HG03432 (cell line): ENCODE measurements at regions not wholly inside any gene's neighbourhood (a gene's known extent, or its start where the extent isn't known, plus 50 kb on each side); places are given as distances from the start of the nearest gene placed in this dataset.

Experiments
- ATAC-seq: cut with Tn5 transposase; IDR thresholded peaks from one replicate; pipeline ENCODE4 v1.9.1; 2021; ENCODE audit warnings: mild to moderate bottlenecking, moderate library complexity; ENCODE audit not compliant: unreplicated experiment

DNA sequence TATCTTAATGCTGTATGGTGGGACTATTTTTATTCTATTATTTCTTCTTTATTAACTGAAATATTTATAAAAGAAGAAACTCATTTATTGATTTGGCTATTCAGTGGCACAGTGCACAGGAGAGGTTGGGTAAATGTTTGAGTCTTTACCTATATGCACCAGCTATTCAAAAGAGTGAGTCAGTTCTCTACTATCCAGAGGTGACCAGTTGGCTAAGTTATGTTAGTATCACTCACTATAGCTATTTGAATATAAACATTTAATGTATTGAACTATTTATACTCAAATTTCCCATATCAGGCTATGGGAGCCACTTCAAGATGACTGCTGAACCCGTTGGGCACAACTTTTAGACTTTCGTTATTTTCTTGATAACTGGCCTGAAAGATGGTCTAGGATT is 106.1 kb upstream of the VEGFC start:
- no peak for ATAC-seq

DNA sequence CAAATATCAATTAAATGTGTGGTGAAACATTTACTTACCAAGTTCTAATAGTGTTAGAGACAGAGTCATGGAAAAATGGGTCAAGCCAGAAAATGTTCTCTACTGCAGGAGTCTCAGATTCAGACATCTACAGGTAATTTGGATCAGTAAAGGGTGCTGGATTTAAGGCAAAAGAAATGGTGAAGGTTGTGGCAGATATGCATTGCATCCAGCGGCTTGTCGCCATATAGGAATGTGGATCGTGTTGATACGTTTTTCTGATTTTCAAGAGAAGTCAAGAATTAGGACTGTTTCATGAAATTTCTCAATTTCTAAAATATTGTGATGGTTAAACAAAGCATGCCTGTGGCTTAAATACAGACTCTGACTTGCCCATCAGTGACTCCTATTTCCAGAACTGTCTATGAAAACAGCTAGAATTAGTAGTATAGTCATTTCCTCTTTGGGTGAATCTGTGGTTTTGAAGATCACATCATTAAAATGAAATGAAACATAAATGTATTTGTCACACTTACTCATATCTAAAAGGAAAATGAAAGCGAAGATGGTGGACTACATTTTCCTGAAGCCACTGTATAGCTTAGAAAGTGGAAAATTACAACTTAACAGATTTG is 110.1 kb upstream of the VEGFC start:
- ATAC-seq, result peak; percentile 98

DNA sequence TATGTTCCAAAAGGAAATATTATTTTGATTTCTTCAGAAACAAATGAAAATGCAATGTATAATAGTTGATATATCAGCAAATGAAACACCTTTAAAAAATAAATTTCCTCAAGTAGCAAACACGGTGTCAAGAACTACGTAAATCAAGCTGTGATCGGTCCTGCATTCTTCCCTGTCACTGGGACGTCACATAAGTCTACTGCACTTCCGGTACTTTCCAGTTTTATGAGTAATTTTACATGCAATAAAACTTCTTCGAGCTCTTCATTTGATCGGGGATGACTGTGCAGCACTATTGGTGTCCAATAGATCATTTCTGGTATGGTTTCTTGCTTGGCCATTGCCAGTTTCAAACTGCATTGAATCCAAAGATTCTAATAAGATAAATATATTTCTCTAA is 114.0 kb upstream of the VEGFC start:
- ATAC-seq, result no peak

DNA sequence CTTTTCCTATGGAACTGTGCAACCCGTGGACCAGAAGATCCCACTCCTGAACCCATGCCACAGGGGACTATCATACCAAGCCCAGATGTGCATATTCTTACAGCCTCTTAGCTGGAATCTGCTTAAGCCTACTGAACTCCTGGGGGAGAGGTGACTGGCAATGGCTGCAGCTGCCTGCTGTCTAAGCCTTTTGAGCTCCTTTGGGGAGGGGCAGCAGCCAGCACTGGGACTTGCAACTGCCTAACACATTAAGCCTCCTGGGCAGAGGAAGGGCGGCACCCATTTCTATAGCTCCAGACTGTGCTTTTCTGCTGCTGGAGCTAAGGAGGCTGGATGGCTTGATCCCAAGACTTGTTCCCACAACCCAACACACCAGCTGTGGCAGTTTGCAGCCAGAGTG is 117.9 kb upstream of the VEGFC start:
- no peak for ATAC-seq

DNA sequence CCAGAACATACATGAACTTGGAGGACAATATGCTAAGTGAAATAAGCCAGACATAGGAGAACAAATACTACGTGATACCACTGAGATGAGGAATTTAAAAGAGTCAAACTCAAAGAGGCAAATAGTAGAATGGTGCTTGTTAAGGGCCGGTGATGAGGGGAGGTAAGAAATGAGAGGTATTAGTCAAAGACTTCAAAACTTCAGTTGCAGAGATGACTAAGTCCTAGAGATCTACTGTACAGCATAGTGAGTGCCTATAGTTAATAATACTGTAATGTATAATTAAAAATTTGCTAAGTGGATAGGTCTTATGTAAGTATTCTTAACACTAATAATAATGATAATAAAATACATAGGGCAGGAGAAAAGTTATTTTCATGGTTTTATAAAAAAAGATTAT is 126.9 kb upstream of the VEGFC start:
- ATAC-seq, result peak; percentile 63

DNA sequence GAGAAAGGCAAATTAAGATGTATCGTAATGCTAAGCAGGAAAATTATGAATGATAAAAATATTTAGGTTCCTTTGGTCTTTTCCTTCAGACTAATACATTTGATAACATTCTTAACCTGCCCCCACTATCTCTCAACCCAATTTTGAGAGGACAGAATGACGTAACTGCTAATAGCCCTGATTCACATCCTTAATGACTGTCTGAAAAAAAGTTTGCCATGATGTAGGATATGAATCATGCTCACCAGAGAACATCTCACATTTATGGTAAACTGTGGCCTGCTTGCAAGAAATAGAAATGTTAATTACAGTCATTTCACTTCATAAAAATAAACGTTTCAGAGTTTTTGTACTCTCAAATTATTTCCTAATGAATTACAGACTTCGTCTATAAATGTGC is 128.0 kb upstream of the VEGFC start:
- no peak for ATAC-seq

DNA sequence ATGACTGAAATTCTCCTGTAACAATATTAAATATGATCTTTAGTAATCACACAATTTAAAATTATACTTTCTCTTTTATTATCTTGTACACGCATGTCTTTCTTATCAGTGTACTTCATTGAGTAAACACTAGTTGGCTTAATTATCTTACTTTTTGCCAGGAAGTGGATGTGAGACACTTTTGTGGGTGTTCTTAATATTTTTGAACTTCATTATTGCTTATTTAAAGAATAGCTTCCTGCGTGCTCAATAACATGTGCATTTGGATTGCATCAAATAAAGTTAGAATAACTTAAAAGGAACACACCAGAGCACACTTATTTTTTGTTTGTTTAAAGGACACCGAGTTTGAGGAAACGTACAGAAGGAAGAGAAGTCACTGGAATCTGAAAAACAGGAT is 128.5 kb upstream of the VEGFC start:
- ATAC-seq, result no peak

DNA sequence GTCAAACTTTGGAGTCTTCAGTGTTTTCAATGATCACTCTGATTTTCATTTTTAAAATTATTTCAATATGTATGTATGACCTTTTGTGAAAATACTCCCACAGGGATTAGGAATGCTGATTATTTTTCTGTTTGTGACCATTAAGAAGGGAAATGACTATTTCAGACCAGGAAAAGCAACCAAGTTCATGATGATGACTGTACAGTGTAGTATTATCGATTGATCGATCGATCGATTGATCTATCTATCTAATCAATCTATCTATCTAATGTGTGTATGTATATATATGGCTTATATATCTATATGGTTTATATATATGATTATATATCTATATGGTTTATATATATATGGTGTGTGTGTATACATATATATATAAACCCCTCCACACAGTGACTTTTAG is 131.5 kb upstream of the VEGFC start:
- no peak for ATAC-seq

DNA sequence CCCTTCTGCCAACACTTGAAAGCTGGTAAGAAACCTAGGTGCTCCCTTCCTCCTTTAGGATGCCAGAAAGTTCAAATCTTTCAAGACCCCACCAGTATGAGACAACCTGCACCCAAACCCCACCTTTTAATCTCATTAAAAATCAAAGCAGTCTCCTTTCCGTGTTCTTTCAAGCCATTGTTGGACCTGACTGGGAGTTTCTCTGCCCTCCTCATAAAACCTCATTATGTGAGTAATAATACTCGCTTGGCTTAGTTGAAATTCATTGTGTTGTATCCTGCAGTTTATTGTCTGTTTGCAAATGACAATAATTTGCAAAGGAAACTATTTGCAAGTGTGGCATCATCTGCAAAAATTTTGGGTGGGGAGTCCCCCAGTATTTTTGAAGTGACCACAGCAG is 133.2 kb upstream of the VEGFC start:
- ATAC-seq, result no peak

DNA sequence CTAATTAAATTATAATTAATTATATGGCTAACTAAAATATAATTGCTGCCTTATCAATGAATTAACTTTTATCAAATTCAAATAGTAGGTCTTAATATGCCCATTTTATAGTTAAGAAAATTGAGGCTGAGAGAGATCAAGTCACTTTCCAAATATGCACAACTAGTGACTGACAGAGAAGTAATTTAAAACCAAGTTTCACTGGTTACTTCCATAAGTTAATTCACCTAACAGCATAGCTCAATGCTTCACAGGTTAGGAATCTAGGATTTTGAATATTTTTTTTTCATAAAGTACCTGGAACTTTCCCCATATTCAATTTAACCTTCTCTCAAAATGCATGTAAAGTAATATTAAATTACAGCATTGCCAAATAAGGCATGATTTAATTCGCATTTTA is 134.4 kb upstream of the VEGFC start:
- ATAC-seq, result no peak

DNA sequence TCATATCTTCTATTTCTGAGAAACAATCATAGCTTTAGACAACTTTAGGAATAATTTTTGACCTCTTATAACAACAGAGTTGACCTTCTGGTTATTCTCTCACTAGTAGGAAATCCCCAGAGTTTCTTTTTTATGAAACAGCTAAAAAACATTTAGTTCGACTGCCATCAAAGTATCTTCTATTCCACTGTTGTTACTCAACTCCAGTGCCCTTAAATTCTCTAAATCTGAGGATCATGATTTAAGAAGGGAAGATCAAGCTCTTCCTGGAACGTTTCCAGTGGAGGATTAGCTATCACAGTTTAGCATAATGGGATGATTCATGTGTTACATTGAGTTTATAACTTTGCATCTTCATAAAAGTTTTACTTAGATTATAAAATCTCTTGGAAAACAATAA is 134.9 kb upstream of the VEGFC start:
- ATAC-seq, result no peak

DNA sequence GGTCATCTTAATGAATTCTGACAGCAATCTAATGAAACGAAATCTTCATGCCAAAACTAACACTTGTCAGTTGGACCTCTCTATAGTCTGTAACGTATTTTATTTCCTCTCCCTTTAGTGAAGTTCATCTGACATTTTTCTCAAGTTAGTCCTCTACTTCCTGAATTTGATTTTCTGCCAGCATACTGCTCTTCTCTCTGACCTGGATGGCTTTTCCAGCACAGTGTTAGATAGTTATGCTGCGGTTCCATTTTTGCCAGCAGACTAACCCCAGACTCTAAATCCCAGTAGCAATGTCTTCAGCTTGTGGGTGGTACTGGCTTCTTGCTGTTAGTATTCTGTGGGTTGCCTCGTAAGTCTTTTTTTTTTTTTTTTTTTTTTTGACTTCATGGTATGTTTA is 146.7 kb upstream of the VEGFC start:
- no peak for ATAC-seq

DNA sequence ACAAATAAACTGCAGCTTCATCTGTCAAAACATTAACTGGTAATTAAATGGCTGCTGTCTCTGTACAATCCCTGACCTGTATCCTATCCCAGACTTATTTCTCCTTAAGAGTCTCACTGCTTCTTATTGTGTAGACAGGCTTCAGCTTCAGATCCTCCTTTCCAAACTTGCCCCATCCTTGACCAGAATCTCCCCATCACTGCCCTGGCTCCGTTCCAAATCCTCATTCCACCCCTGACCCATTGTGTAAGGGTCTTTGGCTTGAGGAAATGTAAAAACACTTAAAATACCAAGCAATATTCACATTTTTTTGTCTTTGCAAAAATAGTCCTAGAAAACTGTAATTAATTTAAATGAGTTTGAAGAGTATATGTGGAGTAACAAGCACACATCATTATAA is 152.6 kb upstream of the VEGFC start:
- no peak for ATAC-seq

DNA sequence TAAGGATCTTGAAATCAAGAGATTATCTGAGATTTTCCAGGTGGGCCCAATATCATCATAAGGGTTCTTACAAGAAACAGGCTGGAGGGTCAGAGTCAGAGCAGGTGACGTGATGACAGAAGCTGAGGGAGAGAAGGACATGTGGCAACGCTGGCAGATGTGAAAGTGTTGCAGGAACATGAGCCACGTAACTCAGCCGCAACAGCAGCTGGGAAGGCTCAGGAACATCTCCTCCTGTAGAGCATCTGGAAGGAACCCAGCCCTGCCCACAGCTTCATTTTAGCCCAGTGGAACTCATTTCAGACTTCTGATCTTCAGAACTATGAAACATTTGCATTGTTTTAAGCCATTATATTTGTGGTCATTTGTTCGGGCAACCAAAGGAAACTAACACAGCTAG is 156.3 kb upstream of the VEGFC start:
- peak; percentile 73 for ATAC-seq

DNA sequence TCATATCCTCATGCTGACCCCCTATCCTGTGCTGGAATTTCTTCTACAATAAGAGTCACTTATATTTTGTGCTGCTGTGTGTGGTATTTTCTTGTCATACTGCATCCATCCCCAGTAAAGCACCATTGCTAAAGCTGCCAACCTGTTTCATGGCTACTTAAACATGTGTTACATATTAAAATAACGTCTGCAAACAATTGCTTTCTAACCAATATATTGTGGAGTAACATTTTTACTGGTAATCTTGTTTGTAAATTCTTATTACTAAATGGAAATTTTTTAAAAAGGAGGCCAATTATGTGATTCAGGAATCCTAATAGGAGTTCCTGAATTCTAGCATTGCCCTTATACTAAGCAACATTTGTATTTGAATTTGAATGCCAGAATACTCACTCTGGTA is 160.3 kb upstream of the VEGFC start:
- ATAC-seq, result no peak

DNA sequence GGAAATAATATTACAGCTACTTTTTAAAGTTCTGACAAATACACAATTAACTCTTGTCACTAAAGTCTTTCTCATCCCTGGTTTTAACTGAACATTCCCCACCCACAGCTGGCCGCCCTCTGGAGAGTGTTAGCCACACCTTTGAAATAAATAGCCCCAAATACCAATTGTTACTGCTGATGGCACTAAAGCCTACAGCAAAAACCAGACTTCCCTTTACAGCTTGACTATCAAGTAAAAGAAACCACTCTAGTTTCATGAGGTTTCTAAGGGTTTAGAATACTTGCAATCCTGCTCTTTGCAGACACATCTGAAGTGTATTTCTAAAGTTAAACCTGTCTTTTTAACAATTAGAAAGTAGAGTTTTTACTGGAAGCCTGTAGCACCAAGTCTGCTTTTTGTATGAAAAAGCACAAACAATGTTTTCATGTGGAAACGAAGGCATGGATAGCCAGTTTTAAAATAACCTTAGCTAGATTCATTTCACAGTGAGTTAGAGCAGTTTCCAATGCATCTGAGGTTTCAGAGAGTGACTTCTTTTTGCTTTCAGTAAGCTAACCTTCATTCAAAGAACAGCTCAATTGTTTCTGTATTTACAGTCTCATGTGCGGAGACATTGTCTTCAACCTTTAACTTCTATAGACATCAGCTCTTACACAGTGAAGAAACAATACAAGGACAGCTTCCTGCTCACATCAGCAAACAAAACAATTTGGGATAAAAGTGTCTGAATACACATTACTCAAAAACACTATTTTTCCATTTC is 164.8 kb upstream of the VEGFC start:
- ATAC-seq, result peak; percentile 73

DNA sequence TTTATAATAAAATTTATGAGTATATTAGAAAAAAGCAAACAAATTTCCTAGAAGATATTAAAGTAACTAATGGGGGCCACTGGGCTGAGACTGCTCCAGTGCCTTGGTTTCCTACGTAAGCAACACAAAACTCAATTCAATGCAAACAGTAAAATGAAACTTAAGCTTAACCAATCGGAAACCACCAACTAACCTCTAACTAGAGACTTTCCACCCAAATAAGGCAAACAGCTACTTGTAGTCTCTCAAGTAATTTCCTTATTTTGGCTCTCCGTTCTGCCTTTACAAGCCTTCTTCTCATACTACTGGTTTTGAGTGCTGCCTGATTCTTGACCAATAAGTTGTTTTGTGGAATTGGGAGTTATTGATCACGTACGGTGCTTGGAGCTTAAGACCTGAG is 167.3 kb upstream of the VEGFC start:
- no peak for ATAC-seq

DNA sequence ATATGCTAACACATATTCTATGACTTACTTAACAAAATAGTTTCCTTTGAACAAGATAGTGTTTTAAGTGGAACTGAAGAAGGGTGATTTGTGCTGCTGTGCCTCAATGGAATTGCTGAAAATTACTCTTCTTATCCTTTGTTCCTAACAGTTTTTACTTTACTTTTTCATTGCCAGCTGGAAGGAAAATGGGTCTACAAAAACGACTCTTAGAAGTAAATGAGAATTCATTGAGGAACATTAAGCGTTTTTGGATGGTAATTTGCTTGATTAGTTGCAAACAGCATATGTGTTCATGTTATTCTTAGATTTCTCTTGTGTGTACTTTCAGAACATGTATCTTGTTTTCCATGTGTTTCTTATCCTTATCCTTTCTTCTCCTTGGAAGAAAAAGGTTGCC is 170.4 kb upstream of the VEGFC start:
- ATAC-seq, result no peak

DNA sequence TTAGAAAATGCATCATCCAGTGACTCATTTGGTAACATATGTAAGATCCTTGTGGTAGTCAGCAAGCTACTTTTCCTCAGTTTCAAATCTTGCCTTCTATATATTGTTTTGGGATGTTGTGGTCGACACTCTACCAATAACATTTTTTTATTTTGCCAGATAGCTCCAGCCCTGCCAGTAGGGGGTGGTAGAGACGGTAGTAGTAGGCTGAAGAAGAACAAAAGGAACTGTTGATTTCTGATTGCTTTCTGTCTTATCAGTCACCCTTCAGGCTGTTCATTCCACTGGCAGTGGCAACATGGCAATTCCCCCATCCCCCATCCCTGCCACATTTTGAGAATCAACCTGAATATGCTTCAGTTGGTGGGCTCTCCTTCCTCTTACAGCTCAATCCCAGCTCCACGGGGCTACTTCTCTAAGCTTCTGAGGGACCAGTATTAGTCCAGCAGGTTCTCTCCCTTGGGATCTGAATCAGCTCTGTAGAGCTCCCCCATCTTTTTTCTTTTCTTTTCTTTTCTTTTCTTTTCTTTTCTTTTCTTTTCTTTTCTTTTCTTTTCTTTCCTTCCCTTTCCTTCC is 171.5 kb upstream of the VEGFC start:
- no peak for ATAC-seq

DNA sequence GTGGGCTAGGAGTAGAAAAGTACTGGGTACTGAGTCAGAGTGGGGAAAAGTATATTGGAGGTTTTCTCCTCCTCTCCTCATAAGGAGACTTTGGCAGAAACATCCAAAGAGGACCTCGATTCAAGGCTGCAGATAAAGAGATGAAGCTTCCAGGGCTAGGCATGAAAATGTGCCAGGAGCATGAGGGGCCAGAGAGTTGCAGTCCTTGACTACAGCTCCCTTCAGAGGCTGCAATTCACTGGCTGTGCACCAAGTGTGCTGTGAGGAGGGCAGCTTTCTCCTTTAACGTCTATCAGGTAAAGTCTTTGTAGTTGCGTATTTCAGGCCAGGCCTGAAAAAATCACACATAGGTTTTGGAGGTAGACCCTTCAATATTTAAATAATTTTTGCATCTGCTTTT is 174.9 kb upstream of the VEGFC start:
- no peak for ATAC-seq

DNA sequence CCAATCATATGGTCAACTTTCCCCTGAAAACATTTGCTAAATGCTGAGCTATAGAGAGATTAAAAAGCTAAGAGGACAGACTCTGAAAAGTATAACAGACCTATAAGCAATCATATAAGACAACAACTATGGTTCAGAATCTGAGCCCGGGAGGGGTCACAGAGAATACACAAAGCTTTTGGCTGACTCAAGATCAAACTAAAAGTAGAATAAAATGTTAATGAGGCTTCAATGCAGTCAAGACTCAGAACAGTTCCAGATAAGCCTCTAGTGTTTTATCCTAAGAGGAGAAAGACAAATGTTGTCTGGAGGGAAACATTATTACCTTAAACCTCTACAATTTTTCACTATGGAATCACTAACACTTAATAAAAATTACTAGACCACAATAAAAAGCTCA is 175.4 kb upstream of the VEGFC start:
- ATAC-seq, result no peak

DNA sequence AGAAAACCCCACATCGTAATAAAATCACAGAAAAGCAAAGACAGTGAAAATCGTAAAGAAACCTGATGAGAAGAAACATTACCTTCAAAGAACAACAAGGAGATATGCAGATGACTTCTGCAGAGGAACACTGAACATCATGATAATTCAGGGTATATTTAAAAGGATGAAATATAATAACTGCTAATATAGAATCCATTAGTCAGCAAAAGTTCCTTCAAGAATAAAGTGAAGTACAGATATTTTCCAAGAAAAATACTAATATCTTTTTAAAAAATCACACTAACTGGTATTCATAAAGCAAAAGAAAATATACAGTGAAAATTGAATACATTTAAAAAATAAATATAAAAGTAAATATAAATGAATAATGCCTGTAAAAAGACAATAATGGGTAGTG is 176.3 kb upstream of the VEGFC start:
- ATAC-seq, result no peak

DNA sequence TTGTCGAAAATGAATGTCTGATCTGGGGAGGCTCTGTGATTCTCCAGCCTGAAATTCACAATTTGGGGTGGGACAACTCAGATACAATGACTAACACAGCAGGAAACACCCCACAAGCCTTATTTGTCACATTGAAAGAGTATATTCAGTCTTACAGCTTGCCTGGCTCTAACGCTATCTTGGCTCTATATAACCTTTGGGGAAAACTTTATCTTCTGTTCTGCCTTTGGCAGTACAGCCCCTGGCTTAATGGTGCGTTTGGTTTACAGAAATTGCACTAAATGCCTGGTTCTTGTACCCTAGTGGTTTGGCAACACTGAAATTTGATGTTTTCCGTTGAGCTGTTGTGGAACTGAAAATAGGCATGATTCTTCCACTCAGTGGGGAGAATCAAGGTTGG is 178.1 kb upstream of the VEGFC start:
- ATAC-seq, result no peak
